ENCODE measurements at regions not wholly inside any gene's neighbourhood (a gene's known extent, or its start where the extent isn't known, plus 50 kb on each side); places are given as distances from the start of the nearest gene placed in this dataset.
A peak's percentile ranks its signal among the peaks of the same experiment; 100 is the strongest.

- DNase-seq (ENCODE audit: low spot score), result no peak
Observed at GRCh38 chr6:145020543-145020942, 714.8 kb downstream of the EPM2A start.

GRCh38 chr6:145022199-145022796 lies 713.0 kb downstream of the EPM2A start:
- no peak for DNase-seq (ENCODE audit: low spot score)

- no peak for DNase-seq (ENCODE audit: low spot score)
Observed at GRCh38 chr6:145023116-145023726, 712.1 kb downstream of the EPM2A start.

- DNase-seq (ENCODE audit: low spot score), result no peak
Observed at GRCh38 chr6:145025488-145025887, 709.8 kb downstream of the EPM2A start.

GRCh38 chr6:145026267-145026679 lies 709.0 kb downstream of the EPM2A start:
- DNase-seq (ENCODE audit: low spot score), result no peak

- DNase-seq (ENCODE audit: low spot score), result peak; percentile 55
Observed at GRCh38 chr6:145028144-145028818, 707.0 kb downstream of the EPM2A start.

GRCh38 chr6:145031001-145031400 lies 704.3 kb downstream of the EPM2A start:
- DNase-seq (ENCODE audit: low spot score), result peak; percentile 48

- no peak for DNase-seq (ENCODE audit: low spot score)
Observed at GRCh38 chr6:145031962-145032361, 703.4 kb downstream of the EPM2A start.

GRCh38 chr6:145032562-145033145 lies 702.7 kb downstream of the EPM2A start:
- DNase-seq (ENCODE audit: low spot score), result no peak

- DNase-seq (ENCODE audit: low spot score), result no peak
Observed at GRCh38 chr6:145034664-145035063, 700.7 kb downstream of the EPM2A start.

- DNase-seq (ENCODE audit: low spot score), result no peak
Observed at GRCh38 chr6:145036236-145036635, 699.1 kb downstream of the EPM2A start.

GRCh38 chr6:145036848-145037567 lies 698.3 kb downstream of the EPM2A start:
- no peak for DNase-seq (ENCODE audit: low spot score)

- no peak for DNase-seq (ENCODE audit: low spot score)
Observed at GRCh38 chr6:145042559-145042958, 692.8 kb downstream of the EPM2A start.

- DNase-seq (ENCODE audit: low spot score), result no peak
Observed at GRCh38 chr6:145043926-145044500, 691.3 kb downstream of the EPM2A start.

GRCh38 chr6:145044641-145045246 lies 690.6 kb downstream of the EPM2A start:
- peak; percentile 72 for DNase-seq (ENCODE audit: low spot score)

- no peak for DNase-seq (ENCODE audit: low spot score)
Observed at GRCh38 chr6:145045582-145045981, 689.7 kb downstream of the EPM2A start.

GRCh38 chr6:145047891-145048290 lies 687.4 kb downstream of the EPM2A start:
- no peak for DNase-seq (ENCODE audit: low spot score)

- DNase-seq (ENCODE audit: low spot score), result peak; percentile 9
Observed at GRCh38 chr6:145051661-145052060, 683.7 kb downstream of the EPM2A start.

GRCh38 chr6:145055567-145055966 lies 679.8 kb downstream of the EPM2A start:
- DNase-seq (ENCODE audit: low spot score), result no peak

GRCh38 chr6:145060714-145061113 lies 674.6 kb downstream of the EPM2A start:
- DNase-seq (ENCODE audit: low spot score), result no peak

GRCh38 chr6:145063091-145063490 lies 672.2 kb downstream of the EPM2A start:
- no peak for DNase-seq (ENCODE audit: low spot score)

GRCh38 chr6:145067430-145067829 lies 667.9 kb downstream of the EPM2A start:
- DNase-seq (ENCODE audit: low spot score), result peak; percentile 21

Data from GM03348 (cell line).